ENCODE measurements at regions not wholly inside any gene's neighbourhood (a gene's known extent, or its start where the extent isn't known, plus 50 kb on each side); places are given as distances from the start of the nearest gene placed in this dataset.

DNA sequence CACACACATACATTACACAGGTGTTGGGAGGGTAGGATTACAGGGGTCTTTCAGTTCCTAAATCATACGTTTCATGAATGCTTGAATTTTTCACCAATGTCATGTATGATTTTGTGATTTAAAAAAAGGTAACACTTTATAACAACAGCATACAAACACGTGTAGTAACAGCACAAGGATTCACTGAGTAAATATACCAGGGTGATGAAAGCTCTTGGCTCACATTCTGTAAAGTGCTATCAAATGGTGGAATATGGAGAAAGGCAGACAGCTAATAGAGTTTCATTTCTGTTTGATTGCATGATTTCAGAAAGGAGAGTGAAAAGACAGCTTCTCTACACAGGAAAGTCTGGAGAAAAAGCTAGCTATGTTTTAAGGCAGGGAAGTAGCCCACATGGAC is 231.9 kb downstream of the CD83 start:
- Mint-ChIP-seq H3K36me3 (ENCODE audit: unreplicated experiment) (peaks cover 2% of the 10 kb centered on the region), H3K9me3 (ENCODE audit: unreplicated experiment) (no peaks in the 10 kb centered on the region), H3K4me3 (ENCODE audit: unreplicated experiment) (no peak overlapping the region), H3K27me3 (ENCODE audit: unreplicated experiment) (peaks cover 47% of the 10 kb centered on the region), H3K27ac (ENCODE audit: unreplicated experiment) (no peak overlapping the region), H3K4me1 (ENCODE audit: unreplicated experiment) (no peaks in the 10 kb centered on the region)
- no peak for DNase-seq (ENCODE audit: extremely low spot score, unreplicated experiment)
- TF ChIP-seq, protein P1, sequence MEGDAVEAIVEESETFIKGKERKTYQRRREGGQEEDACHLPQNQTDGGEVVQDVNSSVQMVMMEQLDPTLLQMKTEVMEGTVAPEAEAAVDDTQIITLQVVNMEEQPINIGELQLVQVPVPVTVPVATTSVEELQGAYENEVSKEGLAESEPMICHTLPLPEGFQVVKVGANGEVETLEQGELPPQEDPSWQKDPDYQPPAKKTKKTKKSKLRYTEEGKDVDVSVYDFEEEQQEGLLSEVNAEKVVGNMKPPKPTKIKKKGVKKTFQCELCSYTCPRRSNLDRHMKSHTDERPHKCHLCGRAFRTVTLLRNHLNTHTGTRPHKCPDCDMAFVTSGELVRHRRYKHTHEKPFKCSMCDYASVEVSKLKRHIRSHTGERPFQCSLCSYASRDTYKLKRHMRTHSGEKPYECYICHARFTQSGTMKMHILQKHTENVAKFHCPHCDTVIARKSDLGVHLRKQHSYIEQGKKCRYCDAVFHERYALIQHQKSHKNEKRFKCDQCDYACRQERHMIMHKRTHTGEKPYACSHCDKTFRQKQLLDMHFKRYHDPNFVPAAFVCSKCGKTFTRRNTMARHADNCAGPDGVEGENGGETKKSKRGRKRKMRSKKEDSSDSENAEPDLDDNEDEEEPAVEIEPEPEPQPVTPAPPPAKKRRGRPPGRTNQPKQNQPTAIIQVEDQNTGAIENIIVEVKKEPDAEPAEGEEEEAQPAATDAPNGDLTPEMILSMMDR (IDR thresholded peaks at IDR 0.05), result no peak

DNA sequence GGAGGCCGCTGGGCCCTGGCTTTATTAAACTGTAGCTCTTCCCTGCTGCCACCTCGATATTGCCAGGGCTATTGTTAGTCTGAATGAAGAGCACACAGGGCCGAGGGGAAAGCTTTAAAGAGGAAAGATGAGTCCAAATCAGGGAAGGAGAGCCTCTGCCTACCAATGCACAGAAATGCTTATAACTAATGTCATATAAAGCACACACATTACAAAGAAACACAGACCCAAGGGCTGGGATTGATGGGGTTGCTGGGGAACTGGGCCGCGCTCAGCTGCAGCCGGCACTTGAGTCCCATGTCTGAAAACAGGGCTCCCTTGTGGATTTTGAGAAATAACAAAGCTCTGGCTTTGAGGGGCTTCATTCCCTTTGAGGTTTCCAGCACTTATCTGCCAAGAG is 232.6 kb downstream of the CD83 start:
- DNase-seq (ENCODE audit: extremely low spot score, unreplicated experiment), result no peak
- H3K36me3 Mint-ChIP-seq (ENCODE audit: unreplicated experiment), result peaks cover 2% of the 10 kb centered on the region
- H3K4me1 Mint-ChIP-seq (ENCODE audit: unreplicated experiment), result no peaks in the 10 kb centered on the region
- H3K27me3 Mint-ChIP-seq (ENCODE audit: unreplicated experiment), result peaks cover 41% of the 10 kb centered on the region
- H3K4me3 Mint-ChIP-seq (ENCODE audit: unreplicated experiment), result no peak overlapping the region
- TF ChIP-seq, protein P1 (IDR thresholded peaks at IDR 0.05), result no peak
- H3K9me3 Mint-ChIP-seq (ENCODE audit: unreplicated experiment), result no peaks in the 10 kb centered on the region
- no peak overlapping the region for H3K27ac Mint-ChIP-seq (ENCODE audit: unreplicated experiment)

DNA sequence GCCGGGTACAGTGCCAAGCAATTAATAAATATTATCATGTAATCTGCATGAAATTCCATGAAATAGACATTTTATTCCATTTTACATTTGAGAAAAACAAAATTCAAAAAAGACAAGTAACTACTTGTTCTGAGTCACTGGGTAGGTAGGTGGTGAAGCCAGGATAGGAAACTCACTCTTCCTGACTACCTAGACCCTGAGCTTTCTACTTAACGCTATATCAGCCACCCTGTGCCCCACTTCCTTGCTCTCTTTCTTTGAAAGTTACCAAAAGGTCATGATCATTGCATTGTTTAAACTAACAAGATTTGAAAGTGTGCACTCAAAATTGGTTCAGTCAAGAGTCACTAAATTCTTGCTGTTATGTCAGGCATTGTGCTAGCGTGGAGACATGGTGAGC is 235.7 kb downstream of the CD83 start:
- Mint-ChIP-seq H3K4me1 (ENCODE audit: unreplicated experiment) (no peaks in the 10 kb centered on the region), H3K4me3 (ENCODE audit: unreplicated experiment) (no peak overlapping the region), H3K9me3 (ENCODE audit: unreplicated experiment) (no peaks in the 10 kb centered on the region), H3K27me3 (ENCODE audit: unreplicated experiment) (peaks cover 21% of the 10 kb centered on the region), H3K27ac (ENCODE audit: unreplicated experiment) (no peak overlapping the region), H3K36me3 (ENCODE audit: unreplicated experiment) (peaks cover 2% of the 10 kb centered on the region)
- TF ChIP-seq, protein P1 (IDR thresholded peaks at IDR 0.05), result no peak
- DNase-seq (ENCODE audit: extremely low spot score, unreplicated experiment), result no peak

DNA sequence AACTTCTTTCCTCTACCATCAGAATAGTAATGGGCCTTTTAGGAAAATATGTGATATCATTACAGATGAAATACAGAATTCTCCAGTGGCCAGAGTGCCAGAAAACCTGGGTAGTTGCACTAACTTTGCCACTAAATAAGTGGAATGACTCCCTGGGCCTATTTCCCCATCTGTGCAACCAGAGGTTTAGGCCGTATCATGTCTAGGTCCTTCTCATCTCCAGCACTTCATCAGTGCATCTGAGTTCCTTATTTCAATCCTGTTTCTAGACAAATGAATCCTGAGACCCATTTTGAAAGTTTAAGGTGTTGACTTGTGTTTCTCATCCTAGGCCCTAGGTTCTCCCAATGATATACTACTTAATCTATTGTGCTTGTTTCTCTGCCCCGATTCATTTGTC is 236.2 kb downstream of the CD83 start:
- TF ChIP-seq, protein P1 (IDR thresholded peaks at IDR 0.05), result no peak
- Mint-ChIP-seq H3K27ac (ENCODE audit: unreplicated experiment) (no peak overlapping the region), H3K4me3 (ENCODE audit: unreplicated experiment) (no peak overlapping the region), H3K9me3 (ENCODE audit: unreplicated experiment) (no peaks in the 10 kb centered on the region), H3K4me1 (ENCODE audit: unreplicated experiment) (no peaks in the 10 kb centered on the region), H3K36me3 (ENCODE audit: unreplicated experiment) (peaks cover 2% of the 10 kb centered on the region), H3K27me3 (ENCODE audit: unreplicated experiment) (peaks cover 18% of the 10 kb centered on the region)
- DNase-seq (ENCODE audit: extremely low spot score, unreplicated experiment), result no peak

DNA sequence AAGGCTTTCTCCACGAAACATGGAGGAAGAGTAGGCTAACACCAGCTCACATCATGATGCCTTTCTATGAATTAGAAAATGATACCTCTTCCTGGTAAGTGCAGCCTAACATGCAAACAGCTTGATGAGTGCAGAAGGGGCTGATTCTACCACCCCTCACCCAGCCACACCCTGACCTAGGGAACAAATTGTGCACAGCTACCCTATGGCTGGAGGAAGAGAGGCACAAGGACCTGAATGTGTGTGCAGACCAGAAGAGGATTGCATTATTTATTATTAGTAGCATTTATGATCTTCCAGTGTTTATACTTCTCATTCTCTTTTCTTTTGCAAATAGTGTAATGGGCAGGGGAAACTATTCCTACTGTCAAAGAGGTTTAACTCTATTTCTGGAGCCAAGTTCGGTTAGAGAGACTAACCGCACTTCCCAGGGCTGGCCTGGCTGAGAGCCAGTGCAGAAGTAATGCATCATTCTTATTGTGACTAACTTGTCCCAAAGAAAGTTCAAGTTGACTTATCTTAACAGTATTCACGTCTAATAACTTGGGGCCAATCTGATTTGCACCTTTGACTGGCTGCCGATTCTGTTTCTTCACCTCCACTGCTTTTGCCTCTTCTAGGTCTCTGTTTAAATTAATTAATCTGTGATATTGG is 237.5 kb downstream of the CD83 start:
- Mint-ChIP-seq H3K9me3 (ENCODE audit: unreplicated experiment) (no peaks in the 10 kb centered on the region), H3K4me3 (ENCODE audit: unreplicated experiment) (no peak overlapping the region), H3K4me1 (ENCODE audit: unreplicated experiment) (no peaks in the 10 kb centered on the region), H3K36me3 (ENCODE audit: unreplicated experiment) (peaks cover under 1% of the 10 kb centered on the region), H3K27me3 (ENCODE audit: unreplicated experiment) (peaks cover 25% of the 10 kb centered on the region), H3K27ac (ENCODE audit: unreplicated experiment) (no peak overlapping the region)
- no peak for DNase-seq (ENCODE audit: extremely low spot score, unreplicated experiment)
- TF ChIP-seq, protein P1 (IDR thresholded peaks at IDR 0.05), result no peak

All from osteocyte (in vitro differentiated cells).